GF-D8 (cell line): ENCODE measurements at regions not wholly inside any gene's neighbourhood (a gene's known extent, or its start where the extent isn't known, plus 50 kb on each side); places are given as distances from the start of the nearest gene placed in this dataset.
"Not testable (repeated sequence)": the region's sequence is repeated elsewhere in the genome, so short reads cannot be mapped to it uniquely, and the experiment has no call there.

Experiments
- DNase-seq: peaks from one replicate; lab custom pipeline; 2025; lab: John Stamatoyannopoulos, UW

DNA sequence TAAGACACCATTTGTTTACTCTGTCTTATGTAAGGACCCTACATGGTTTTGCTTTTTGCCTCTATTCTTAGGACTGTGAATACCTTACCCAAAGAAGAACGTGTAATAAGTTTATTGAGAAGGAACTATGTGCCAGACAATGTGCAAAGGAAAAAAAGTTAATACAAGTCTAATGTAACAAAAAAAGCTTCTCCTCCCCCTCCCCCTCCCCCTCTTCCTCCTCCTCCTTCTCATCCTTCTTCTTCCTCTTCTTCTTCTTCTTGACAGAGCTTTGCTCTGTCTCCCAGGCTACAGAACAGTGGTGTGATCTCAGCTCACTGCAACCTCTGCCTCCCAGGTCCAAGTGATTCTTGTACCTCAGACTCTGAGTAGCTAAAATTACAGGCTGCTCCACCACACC, 50.9 kb upstream of the MITF start:
- DNase-seq: no peak

GRCh38 chr3:69687641-69688040, 51.6 kb upstream of the MITF start:
- no peak for DNase-seq

DNA sequence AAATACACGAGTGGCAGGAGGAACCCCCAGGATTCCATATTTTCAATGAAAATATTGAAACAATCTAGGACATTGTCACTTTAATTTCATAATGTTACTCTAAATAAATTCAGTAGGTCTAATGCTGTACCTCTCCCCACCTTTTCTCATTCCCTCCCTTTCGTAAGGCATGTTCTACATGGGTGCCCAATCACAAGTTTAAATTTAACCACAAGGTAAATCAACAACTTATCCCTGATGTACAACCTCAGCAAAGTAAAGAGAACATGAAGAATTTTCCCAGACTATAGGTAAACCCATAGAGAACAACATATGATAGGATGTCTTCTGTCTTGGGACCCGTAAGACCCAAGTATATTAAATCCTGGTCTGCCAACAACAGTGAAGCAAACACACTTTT, 53.2 kb upstream of the MITF start:
- DNase-seq: no peak

DNA sequence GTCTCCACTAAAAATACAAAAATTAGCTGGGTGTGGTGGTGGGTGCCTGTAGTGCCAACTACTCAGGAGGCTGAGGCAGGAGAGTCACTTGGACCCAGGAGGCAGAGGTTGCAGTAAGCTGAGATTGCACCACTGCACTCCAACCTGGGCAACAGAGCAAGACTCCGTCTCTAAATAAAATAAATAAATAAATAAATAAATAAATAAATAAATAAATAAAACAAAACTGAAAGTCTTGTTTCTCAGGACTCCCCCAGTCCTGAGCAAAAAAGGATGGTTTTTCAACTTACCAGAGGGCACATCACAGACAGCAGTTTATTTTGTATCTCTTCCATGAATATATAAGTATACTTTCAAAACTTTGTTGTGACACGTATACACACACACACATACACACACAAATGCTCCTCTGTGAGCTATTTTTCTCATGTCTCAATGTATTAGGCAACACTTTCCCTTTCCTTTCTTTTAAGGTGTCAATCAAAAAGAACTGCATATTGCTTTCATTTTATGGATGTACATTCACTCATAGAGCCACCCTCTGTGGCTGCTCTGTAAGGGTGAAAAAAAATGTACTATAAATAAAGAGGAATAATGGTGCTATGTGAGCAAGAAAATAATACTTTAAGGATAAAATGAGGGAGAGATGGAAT, 54.8 kb upstream of the MITF start:
- DNase-seq: no peak

DNA sequence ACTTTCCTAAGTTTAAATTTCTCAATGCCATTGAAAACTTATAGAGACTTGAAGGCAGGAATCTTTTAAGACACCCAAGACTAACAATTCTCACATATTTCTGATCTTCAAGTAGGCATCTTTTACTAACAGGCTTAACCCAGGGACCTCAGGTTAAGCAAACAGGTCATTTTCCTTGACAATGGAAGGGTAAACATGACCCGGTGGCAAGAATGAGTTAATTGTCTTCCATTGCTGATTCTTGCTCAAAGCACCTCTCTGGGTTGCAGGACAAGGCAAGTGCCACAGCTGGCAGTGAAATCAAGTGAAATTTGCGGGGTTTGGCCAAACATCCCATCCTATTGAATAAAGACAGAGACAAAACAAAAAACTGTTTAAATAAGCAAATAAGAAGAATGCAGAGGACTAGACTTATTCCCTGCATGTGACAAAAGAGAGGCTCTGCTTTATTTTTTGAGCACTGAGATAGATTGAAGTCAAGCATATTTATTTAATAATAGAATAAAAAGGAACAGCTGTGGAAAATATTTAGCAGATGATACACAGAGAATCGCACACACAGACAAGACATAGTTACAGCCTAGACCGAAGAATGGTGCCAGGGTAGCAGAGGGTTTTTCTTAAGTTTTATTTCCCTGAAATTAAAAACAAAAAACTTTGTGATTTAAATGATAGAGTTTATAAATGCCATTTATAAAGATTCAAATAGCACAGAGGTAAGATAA, 56.0 kb upstream of the MITF start:
- DNase-seq: no peak

DNA sequence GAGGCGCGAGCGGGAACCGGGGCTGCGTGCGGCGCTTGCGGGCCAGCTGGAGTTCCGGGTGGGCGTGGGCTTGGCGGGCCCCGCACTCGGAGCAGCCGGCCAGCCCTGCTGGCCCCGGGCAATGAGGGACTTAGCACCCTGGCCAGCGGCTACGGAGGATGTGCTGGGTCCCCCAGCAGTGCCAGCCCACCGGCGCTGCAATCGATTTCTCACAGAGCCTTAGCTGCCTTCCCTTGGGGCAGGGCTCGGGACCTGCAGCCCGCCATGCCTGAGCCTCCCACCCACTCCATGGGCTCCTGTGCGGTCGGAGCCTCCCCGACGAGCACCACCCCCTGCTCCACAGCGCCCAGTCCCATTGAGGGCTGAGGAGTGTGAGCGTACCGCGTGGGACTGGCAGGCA, 61.8 kb upstream of the MITF start:
- DNase-seq: not testable (repeated sequence)

DNA sequence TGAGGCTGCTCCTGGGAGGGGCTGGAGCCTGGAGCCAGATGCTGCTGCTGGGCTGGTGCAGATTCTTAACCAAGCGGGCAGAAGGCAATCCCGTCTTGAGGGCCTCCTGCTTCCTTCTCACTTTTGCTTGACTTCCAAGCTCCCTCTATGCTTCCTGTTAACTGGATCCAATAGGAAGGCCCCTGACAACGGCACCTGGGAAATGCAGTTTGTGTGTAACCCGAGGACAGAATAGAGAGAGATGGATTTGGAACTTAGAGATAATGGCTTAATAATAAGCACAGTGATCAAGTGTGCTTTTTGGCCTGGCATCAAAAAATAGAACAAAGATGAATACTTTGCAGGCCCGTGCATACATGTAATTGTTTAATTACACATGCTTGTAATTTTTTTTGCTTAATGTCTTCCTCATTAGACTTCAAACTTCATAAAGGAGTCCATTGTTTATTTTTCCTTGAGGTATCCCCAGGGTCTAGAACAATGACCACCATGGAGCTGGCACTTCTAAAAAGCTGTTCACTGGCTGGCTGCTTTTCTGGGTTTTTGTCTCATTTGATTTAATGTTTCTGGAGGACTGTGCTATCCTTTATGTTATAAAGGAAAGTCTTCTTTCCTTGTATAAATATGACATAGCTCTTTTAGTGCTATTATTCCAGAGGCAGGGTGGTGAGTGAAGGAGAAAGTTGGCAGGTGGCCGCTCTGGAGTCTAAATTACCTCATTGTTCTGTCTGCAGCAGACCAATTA, 63.3 kb upstream of the MITF start:
- no peak for DNase-seq

DNA sequence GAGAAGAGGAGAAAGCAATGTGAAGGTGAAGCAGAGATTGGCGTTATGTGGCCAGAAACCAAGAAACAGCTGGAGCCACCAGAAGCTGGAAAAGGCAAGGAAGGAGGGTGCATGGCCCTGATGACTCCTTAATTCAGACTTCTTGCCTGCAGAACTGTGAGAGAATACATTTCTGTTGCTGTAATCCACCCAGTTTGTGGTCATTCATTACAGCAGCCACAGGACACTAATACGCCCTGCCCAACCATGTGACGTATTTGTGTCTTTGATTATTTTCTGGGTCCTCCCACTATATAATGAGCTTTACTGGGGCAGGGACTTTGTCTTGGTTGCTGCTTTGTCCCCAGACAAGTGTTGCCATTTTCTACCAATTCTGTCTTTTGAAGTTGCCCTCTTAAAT, 64.5 kb upstream of the MITF start:
- DNase-seq: no peak

DNA sequence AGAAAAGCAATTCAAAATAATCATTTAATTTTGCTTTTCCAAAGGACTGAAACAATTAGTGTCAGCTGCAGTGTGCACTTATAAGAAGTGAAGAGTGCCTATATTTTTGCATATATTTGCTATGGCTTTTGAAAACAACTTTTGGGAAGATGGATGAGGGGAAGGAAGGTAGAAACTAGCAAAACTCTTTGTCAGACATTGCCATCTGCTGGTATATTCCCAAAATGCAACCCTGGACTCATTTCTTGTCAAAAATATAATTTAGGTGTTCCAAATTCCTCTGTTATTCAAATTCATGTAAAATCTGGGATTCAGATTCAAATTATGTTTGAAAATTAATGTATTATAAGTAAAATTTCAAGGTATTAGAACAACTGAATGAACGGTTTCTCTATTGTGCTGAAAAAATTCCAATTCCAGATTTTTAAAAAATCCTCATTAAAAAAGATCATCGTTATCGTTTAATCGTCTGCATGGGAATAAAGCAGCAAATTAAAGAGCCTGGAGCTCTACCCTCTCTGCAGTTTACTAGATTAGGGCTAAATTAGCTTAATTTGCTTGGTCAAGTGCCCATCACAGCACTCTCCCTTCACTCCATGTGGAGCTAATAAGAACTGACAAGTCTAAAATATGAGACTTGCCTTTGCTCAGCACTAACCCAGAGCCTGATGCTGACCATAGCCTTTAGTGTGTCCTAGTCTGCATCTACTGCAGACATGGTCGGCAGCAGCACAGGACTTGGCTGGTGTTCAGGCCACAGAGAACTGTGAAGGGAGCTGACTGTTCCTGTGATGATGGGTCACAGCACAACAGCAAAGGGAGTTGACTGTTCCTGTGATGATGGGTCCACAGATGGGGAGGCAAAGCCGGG, 67.9 kb upstream of the MITF start:
- no peak for DNase-seq

DNA sequence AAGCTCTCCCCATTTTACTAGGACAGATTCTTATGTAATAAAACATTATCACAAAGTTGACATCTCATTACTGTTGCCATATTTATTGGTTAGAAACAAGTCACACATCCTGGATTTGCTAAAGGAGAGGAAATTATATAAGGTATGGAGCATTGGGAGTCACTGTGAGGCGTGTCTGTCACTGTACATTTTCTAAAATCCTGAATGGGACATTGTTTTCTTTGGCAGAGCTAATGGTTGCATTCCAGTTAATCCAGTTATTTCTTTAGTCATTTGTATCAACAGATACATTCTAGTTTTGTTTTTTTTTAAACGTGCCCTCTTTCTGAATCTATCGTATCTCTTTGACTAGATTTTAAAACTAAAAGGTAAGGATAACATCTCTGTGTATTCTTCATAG, 70.2 kb upstream of the MITF start:
- no peak for DNase-seq

DNA sequence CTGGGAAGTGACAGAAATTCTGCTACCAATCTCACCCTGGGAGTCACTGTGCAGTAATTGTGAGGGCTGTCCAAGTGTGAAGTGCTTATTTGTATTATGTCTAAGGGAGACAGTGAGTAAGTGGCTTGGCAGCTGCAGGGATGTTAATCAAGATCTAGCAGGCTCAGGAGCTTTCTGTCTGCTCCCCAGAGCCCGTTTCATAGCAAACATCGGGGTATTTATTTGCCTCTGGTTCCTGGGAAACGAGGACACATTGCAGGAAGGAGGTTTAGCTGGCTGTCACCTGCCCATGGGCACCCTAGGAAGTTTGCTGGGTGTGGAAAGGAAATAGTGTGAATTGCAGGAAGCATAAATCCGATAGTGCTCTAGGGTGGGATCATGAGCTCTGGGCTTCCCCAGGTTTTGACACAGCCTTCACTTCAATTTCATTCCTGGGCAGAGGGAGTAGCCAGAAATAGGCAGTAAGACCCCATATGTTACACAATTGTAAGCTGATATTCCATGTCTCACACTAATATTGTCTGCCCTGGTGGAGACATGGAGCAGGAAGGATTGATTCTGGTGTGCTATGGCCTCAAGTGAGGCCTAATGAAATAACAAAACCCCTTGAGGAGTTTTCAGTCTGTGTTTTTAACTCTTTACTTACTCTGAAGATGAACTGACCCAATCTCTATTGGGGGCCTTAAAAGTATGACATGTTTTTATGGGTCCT, 74.1 kb upstream of the MITF start:
- no peak for DNase-seq

GRCh38 chr3:69660631-69661030, 78.6 kb upstream of the MITF start:
- DNase-seq: no peak

- no peak for DNase-seq
These were observed 79.9 kb upstream of the MITF start for GRCh38 chr3:69659180-69659910.

DNA sequence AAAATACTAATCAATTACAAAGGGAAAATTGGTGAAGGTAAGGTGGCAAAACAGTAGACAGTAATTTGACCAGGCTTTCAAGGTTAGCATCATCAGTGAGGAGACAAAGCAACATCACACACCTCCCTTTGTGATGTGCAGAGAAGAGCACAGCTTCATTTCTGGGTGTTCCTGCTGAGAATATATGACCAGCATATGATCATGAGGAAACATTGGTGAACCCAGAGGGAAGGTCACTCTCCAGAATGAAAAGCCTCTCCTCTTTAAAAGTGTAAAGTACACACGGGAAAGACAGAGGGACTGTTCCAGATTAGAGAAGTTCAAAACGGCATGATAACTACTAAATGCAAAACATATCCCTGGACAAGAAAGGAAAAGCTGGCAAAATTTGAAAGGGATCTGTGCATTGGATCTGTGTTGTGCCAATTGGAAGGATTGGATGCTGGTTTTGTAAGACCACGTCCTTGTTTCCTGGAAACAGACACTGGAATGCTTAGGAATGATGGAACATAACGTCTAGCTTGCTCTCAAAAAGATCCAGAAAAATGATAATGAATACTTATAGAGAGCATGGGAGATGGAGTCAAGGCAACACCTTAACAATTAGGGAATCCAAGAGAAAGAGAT, 80.6 kb upstream of the MITF start:
- DNase-seq: no peak

DNA sequence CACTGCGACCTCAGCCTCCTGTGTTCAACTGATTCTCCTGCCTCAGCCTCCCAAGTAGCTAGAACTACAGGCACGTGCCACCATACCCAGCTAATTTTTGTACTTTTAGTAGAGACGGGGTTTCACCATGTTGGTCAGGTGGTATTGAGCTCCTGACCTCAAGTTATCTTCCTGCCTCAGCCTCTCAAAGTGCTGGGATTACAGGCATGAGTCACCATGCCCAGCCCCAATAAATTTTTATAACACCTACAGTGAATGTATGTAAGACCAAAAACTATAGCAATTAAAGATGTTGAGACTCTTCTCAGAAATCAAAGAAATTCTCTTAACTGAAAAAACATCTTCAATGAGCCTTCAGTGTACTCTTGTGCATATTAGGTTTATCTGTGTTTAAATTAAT, 82.2 kb upstream of the MITF start:
- not testable (repeated sequence) for DNase-seq

DNA sequence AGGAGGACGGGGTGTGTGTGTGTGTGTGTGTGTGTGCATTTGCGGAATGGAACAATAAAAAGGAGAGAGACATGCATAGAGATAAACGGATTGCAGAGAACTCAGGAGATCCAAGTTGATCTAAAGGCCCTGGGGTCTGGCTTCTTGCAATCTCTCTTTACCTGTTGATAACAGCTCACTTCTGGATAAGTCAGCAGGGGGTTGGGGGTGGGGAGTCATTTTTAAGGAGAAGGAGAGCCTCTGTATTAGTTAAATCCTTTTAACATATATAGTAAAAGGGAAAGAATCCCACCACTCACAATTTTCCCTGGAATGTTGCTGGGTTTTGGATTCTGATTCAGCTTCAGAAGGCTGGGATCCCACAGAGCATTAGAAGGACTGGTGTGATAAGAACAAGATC, 87.5 kb upstream of the MITF start:
- no peak for DNase-seq

DNA sequence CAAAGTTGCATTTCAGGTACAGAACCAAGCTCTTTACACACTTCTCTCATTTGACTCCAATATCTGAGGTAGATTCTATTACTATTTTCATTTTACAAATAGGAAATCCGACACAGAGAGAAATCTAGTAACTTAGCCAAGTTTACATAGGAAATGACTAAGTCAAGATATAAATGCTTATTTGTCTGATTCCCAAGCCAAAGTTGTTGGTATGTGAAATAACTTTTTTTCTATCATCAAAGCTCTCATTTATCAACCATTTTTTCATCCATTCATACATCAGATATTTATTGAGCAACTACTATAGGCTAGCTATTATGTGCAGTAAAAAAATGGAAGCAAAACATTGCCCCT, 89.2 kb upstream of the MITF start:
- no peak for DNase-seq

DNA sequence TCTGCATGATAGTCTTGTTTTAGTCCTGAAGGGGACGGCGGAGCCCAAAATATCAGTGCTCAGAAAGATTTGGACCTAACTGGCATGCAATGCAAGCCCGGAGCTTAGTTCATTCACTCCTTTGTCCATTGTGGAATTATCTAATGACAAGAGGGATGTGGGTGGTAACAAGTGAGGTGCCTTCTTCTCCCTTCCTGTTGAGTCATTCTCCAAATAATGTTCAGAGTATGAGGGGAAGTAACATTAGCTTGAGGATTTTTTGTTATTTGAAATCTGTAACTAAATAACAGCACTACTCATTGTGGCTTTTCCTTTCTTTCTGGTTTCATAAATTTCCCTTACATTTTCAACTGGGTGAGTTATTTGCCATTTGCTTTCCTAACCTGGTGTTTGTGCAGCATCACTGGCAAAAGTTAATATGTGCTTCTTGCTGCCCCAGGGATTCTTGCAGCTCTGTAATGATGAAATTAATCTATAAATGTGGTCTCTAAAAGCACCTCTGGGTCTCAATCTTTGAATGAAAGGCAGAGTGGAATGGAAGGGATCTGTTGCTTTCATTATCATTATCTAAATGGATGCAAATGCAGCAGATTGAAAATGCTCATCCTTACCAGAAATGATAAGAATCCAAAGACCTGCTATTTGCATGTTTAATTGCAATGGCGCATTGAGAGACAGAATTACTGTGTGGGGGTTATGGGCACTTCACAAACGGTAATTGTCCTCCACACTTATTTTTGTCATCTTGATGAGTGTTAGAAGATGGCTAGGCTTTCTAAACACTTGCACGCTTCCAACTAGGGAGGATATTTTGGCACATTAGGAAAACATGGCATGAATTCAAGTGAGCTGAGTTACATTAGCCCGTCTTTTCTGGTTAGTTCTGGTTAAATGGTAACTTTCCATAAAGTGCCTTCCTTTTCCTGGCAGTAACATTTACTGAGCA, 89.9 kb upstream of the MITF start:
- no peak for DNase-seq

DNA sequence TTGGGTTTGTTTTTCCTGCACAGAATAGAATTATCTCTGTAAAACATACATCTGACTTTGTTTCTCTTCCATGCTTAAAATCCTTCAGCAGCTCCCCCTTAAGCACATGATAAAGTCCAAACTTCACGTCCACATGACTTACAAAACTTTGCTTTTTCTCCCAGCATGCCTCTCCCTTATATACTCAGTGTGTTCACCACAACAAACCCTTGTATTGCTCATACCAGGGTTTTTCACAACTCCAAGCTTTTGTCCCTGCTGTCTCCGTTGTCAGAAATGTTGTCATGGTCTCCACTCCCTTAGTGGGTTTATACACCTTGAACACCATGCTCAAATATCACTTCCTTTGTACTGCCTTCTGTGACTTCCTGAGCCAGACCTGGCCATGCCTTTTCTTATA, 91.1 kb upstream of the MITF start:
- no peak for DNase-seq
